ENCODE measurements at regions not wholly inside any gene's neighbourhood (a gene's known extent, or its start where the extent isn't known, plus 50 kb on each side); places are given as distances from the start of the nearest gene placed in this dataset.
"Not testable (repeated sequence)": the region's sequence is repeated elsewhere in the genome, so short reads cannot be mapped to it uniquely, and the experiment has no call there.

- no peak for DNase-seq
Measured at GRCh38 chr2:12613137-12613835, 103.5 kb upstream of the TRIB2 start.

DNA sequence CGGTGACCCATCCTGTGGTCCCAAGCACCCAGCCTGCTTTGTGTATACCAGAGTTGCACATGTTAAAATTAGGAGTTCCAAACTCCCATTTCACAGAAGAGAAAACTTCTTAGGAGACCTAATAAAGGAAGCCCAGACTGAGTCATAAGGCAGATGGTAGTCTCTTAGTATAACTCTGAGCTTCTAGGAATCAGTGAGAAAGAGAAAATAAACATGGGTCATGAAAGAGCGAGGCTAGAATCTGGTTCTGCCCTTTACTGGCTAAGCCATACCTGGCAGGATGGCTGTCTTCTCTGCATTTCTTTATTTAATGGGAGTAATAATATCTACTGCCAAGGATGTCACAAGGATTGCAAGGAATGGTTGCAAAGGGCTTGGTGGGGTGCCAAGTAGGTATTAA is 101.2 kb upstream of the TRIB2 start:
- DNase-seq, result no peak

DNA sequence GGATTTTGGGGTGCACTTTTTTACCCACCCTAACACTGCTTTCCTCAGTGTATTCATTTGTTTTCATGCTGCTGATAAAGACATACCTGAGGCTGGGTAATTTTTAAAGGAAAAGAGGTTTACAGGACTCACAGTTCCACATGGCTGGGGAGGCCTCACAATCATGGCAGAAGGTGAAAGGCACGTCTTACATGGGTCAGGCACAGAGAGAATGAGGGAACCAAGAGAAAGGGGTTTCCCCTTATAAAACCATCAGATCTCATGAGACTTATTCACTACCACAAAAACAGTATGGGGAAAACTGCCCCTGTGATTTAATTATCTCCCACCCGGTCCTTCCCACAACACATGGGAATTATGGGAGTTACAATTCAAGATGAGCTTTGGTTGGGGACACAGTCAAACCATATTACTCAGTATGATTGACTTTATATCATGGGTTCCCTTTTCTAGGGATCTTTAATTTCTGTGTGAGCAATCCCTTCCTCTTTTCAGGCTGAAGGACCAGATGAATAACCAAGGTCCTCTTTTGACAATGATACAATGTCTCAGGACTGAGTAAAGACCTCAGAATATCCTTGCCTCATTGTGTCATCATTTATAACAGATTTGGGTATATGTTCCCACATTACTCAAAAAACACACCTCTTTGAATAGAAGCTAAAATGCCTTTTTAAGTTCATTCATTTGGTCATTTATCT is 100.1 kb upstream of the TRIB2 start:
- DNase-seq, result no peak

GRCh38 chr2:12617366-12617765 is 99.4 kb upstream of the TRIB2 start:
- no peak for DNase-seq

- DNase-seq, result no peak
Measured at GRCh38 chr2:12617853-12618252, 98.9 kb upstream of the TRIB2 start.

- DNase-seq, result no peak
Measured at GRCh38 chr2:12618576-12618975, 98.2 kb upstream of the TRIB2 start.

DNA sequence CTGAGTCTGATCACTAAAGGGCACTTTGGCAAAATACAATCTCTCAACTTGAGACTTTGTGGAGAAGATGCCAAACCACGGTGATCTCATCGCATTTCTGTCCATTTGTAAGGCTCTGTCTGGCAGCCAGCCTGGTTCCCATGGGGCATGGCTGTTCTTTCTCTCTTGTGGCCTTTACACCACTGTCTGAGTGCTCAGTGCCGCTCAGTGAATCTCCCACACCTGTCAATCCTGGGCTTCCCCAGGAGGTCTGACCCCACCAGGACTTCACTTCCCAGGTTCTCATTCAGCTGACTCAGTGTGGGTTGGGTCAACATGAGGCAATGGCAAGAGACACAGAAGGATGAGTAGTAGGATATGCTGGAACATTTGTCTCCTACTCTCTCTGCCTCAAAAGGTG is 96.8 kb upstream of the TRIB2 start:
- no peak for DNase-seq

- no peak for DNase-seq
Measured at GRCh38 chr2:12620759-12621158, 96.0 kb upstream of the TRIB2 start.

DNA sequence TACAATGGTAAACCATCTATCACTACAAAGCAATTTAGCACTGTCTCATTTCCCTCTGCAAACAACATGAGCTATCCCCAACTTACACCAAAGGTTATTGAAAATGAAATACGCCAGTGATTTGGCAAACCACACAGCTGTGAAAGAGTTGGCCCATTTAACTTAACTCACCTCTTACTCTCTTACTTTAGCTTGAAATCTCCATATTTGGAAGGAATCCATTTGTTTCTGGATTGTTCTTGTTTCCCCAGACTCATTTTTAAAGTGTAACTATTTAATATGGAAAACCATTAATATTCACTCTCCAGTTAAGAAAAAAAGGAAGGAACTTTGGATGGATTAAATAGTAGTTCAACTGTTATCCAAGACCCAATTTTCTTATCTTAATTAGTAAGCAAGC is 93.7 kb upstream of the TRIB2 start:
- DNase-seq, result no peak

DNA sequence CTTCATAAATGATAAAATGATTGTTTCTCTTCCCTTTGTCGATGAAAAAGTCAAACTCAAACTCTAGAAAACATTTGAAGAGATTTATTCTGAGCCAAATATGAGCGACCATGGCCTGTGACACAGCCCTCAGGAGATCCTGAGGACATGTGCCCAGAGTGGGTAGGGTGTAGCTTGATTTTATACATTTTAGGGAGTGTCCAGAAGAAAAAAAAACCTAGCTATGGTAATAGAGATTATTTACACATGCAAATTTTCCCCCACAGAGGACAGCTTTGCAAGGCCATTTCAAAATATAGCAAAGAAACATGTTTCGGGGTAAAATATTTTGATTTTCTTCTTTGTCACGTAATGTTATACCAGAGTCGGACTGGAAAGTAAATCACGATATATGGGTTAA is 92.4 kb upstream of the TRIB2 start:
- DNase-seq, result no peak

DNA sequence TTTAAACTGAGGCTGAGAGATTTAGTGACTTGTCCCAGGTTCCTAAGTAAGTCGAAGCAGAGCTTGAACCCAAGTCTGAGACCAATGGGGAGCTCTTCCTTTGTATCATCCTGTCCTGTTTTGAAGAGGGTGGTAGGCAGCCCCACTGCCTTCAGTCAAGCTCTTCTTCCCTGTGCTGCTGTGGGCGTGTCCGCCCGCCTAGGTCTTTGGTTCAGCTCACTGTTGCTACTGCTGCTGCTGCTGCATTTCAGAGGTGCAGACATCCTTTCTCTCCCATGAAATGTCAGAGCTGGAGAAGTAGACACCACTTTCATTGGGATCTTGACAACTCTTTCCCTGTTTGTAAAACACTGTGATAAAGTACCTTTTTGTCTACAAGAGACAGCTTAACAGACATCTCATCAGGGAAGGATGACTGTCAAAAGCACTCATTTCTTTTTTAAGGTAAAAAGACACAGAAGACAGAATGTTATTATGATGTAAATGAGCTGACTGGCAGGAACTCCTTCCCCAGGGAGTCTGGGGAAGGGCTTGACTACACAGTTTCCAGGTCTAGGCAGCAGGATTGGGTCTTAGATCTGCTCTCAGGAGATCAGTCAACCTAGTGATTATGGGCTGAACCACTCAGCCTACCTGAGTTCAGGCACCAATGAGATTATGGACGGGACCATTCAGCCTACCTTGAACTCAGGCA is 91.7 kb upstream of the TRIB2 start:
- no peak for DNase-seq

GRCh38 chr2:12628541-12628940 is 88.2 kb upstream of the TRIB2 start:
- DNase-seq, result not testable (repeated sequence)

DNA sequence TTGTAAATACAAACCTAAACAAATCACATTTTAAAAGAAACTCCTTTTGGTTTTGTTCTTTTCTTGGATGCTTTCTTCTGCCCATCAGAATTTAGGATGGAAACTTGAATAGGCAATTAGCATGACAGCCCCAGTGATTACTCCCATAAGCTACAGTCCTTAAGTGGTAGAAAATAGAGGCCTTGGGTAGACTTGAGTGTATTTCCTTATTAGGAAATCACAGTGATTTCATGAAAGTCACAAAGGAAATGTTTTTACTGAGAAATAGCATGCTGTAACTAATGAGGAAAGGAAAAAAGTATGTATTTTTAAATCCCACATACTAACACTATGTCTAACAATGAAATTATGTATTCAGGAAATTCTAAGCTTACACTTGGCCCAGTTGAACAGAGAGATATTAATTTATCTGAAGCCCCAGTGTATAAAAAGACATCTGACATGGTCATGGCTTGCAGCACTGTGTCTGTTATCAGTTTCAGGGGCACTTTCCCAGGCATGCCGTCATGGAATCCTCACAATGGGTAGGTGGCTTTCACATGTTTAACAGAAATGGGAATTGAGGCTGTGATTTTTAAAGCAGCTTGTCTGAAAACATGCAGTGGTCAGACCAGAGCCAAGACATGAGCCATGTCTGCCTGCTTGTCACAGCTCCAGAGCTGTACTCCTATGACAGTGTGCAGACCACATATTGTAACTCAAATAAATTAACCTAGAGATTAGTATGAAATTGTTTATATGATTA is 79.7 kb upstream of the TRIB2 start:
- no peak for DNase-seq

- no peak for DNase-seq
Measured at GRCh38 chr2:12637754-12638153, 79.0 kb upstream of the TRIB2 start.

DNA sequence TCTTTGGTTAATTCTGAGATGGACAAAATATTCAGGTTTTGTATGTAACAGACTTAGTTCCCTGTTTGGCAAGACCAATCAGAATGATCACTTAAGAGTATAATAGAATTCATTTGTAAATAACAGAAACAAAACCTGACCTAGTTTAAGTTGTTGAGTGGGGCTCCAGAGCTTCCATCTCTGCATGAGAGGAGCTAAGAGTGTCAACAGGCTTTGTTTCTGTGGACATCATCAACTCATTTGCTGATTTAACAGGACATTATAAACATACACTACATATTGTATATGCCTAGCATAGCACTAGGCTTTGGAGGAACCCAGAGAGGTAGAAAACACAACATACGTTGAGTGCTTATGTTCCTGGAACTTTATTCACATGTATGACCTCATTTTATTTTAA is 75.3 kb upstream of the TRIB2 start:
- DNase-seq, result no peak

- no peak for DNase-seq
Measured at GRCh38 chr2:12642332-12642731, 74.4 kb upstream of the TRIB2 start.

- DNase-seq, result no peak
Measured at GRCh38 chr2:12642859-12643258, 73.9 kb upstream of the TRIB2 start.

DNA sequence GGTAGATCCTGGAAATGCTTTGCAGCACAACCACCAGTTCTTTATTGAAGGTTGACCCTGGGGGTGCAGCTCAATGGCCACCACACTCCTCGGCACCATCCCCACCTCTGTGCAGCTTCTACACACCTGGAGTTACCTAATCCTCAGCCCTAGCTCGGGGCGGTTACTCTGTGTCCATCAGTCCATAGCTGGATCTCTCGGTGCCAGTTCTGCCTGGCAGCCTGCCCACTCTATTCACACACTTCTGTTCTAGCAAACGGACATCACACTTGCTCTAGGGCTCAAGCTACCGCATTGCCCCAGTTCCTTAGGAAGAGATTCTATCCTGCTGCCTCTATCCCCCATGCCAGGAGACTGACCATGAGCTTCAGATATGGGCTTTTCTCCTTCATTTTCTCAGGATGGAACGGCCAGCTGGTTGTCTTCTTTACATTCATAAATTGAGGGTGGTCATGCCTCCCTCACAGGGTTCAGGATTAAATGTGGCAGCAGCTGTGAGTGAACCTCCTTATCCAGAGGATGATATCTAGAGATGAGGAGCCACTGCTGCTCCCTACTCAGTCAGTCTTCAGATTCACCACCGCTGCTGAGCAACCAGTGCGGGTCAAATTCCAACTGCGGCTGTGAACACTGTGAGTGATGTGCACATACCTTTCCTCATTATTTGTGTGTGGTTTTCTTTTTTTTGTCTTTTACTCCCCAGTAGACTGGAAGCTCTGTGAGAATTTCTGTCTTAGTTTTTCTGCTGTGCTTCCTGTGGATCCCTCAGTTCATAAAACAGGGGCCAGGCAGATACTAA is 66.9 kb upstream of the TRIB2 start:
- DNase-seq, result no peak

DNA sequence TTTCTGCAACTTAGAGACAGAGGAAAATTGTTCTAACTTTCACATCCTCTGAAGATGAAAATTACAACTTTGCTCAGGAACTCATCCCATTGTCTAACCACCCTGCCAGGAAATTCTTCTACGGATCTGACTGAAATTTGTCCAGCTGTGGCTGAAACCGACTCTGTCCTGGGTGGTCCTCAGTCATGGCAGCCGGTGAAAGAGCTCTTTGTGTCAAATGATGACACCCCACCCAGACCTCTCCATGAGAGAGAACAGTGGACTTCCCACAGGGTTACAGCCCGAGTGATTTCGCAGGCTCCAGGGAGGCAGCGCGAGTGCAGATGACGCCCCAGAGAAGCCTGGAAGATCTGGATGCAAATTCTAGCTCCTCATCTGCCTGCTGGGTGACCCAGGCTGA is 65.1 kb upstream of the TRIB2 start:
- DNase-seq, result no peak

- DNase-seq, result no peak
Measured at GRCh38 chr2:12652723-12653122, 64.0 kb upstream of the TRIB2 start.

GRCh38 chr2:12657560-12657959 is 59.2 kb upstream of the TRIB2 start:
- DNase-seq, result no peak

GRCh38 chr2:12658310-12658945 is 58.3 kb upstream of the TRIB2 start:
- no peak for DNase-seq
